Osteocyte (in vitro differentiated cells): ENCODE measurements at regions not wholly inside any gene's neighbourhood (a gene's known extent, or its start where the extent isn't known, plus 50 kb on each side); places are given as distances from the start of the nearest gene placed in this dataset.

Experiments
- DNase-seq: peaks from one replicate; pipeline ENCODE4 v3.0.0; 2021; ENCODE audit warnings: mixed read lengths; ENCODE audit not compliant: unreplicated experiment; ENCODE audit errors: extremely low spot score
- H3K27ac Mint-ChIP-seq: one replicate; pipeline ENCODE4 v1.8.0; 2021; ENCODE audit warnings: mild to moderate bottlenecking, mixed read lengths; ENCODE audit not compliant: unreplicated experiment
- H3K27me3 Mint-ChIP-seq: one replicate; pipeline ENCODE4 v1.8.0; 2021; ENCODE audit warnings: mixed read lengths; ENCODE audit not compliant: unreplicated experiment
- H3K36me3 Mint-ChIP-seq: one replicate; pipeline ENCODE4 v1.8.0; 2021; ENCODE audit warnings: mixed read lengths; ENCODE audit not compliant: unreplicated experiment
- H3K4me1 Mint-ChIP-seq: one replicate; pipeline ENCODE4 v1.8.0; 2021; ENCODE audit warnings: mixed read lengths; ENCODE audit not compliant: unreplicated experiment
- H3K4me3 Mint-ChIP-seq: one replicate; pipeline ENCODE4 v1.8.0; 2021; ENCODE audit warnings: mild to moderate bottlenecking, moderate library complexity, mixed read lengths; ENCODE audit not compliant: unreplicated experiment
- H3K9me3 Mint-ChIP-seq: one replicate; pipeline ENCODE4 v1.8.0; 2021; ENCODE audit warnings: mixed read lengths; ENCODE audit not compliant: unreplicated experiment
- CTCF ChIP-seq: fragments of 200-600 bp; sonication (generic); IDR thresholded peaks from 2 replicates; pipeline ENCODE4 v1.5.0; 2021; ENCODE audit warnings: antibody characterized with exemption, mild to moderate bottlenecking, moderate library complexity

- Mint-ChIP-seq H3K36me3 (no peaks in the 10 kb centered on the region), H3K27ac (no peak overlapping the region), H3K27me3 (no peaks in the 10 kb centered on the region), H3K4me3 (no peak overlapping the region), H3K4me1 (no peaks in the 10 kb centered on the region), H3K9me3 (no peaks in the 10 kb centered on the region)
- DNase-seq = peak; percentile 82
- no peak for TF ChIP-seq CTCF
Observed at GRCh38 chr13:112244495-112245177, 131.5 kb upstream of the SPACA7 start.

GRCh38 chr13:112245179-112245724, 130.9 kb upstream of the SPACA7 start:
- no peak overlapping the region for H3K4me3 Mint-ChIP-seq

GRCh38 chr13:112245989-112246388, 130.2 kb upstream of the SPACA7 start:
- no peak for TF ChIP-seq CTCF
- DNase-seq = peak; percentile 80
- Mint-ChIP-seq H3K27ac (no peak overlapping the region), H3K36me3 (no peaks in the 10 kb centered on the region), H3K9me3 (no peaks in the 10 kb centered on the region), H3K4me3 (no peak overlapping the region), H3K4me1 (no peaks in the 10 kb centered on the region), H3K27me3 (no peaks in the 10 kb centered on the region)

More at GRCh38 chr13:112245179-112245724, 130.9 kb upstream of the SPACA7 start:
- no peaks in the 10 kb centered on the region for H3K27me3 Mint-ChIP-seq
- H3K4me1 Mint-ChIP-seq = no peaks in the 10 kb centered on the region
- TF ChIP-seq CTCF = no peak
- H3K27ac Mint-ChIP-seq = no peak overlapping the region
- peak; percentile 78 for DNase-seq
- no peaks in the 10 kb centered on the region for H3K36me3 Mint-ChIP-seq
- H3K9me3 Mint-ChIP-seq = no peaks in the 10 kb centered on the region

DNA sequence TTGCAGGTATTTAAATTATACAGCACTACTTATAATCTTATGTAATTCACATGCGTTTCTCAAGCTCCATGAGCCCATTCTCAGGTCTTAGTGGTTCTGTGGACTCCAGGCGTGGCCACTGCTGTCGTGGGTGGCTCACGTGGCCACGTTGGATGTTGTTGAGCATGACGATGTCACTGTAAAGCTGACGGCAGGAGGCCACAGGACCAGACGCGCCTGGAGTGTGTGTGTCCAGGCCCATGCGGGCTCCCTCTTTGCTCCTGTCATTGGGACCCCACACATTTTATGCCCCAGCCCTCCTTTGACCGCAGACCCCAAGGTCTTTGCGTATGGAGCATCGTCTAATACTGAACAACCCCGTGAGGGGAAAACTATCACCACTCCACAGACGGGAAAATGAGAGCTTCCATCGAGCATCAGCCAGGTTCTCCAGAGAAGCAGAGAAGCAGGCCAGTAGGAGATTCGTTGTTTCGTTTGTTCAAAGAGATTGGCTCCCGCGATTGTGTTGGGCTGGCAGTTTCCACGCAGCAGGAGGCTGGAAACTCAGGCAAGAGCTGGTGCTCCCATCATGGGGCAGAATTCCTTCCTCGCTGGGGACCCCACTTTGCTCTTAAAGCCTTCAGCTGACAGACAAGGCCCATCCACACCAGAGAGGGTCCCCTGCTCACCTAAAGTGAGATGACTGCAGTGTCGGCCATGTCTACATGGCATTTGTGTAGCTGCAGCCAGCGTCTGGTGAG, 129.3 kb upstream of the SPACA7 start:
- DNase-seq = peak; percentile 69
- Mint-ChIP-seq H3K27ac (no peak overlapping the region), H3K9me3 (no peaks in the 10 kb centered on the region), H3K4me3 (no peak overlapping the region), H3K27me3 (no peaks in the 10 kb centered on the region), H3K36me3 (no peaks in the 10 kb centered on the region), H3K4me1 (no peaks in the 10 kb centered on the region)
- TF ChIP-seq CTCF = no peak
